Right atrium auricular region (tissue), 2 donors: ENCODE measurements at regions not wholly inside any gene's neighbourhood (a gene's known extent, or its start where the extent isn't known, plus 50 kb on each side); places are given as distances from the start of the nearest gene placed in this dataset.

ENCODE experiments used
- DNase-seq: peaks from one replicate; pipeline ENCODE4 v3.0.0-alpha.2; 2019; ENCODE audit warnings: low spot score
- H3K27ac ChIP-seq, 2 donors: fragments of 200-600 bp; sonication (generic); 1 replicate in 1 of 2; 2 replicates in 1 of 2; pipeline ENCODE4 v1.5.1; 2016 to 2019
- H3K27me3 ChIP-seq, 2 donors: fragments of 200-600 bp; sonication (generic); one replicate each; pipeline versions ENCODE4 v1.5.1 to v1.6.0; 2017 to 2019
- H3K36me3 ChIP-seq: fragments of 200-600 bp; sonication (generic); one replicate; pipeline ENCODE4 v1.5.1; 2016
- H3K4me1 ChIP-seq, 2 donors: fragments of 200-600 bp; sonication (generic); one replicate each; pipeline versions ENCODE4 v1.5.1 to v1.6.0; 2017 to 2019
- H3K4me3 ChIP-seq, 2 donors: fragments of 200-600 bp; sonication (generic); 1 replicate in 1 of 2; 2 replicates in 1 of 2; pipeline ENCODE4 v1.5.1; 2017 to 2019; ENCODE audit warnings: mild to moderate bottlenecking in 1 of 2, moderate library complexity in 1 of 2
- H3K9me3 ChIP-seq, 2 donors: fragments of 200-600 bp; sonication (generic); one replicate each; pipeline ENCODE4 v1.5.1; 2019
- TF ChIP-seq, protein P1 (sequence below), 2 donors: fragments of 200-600 bp; sonication (generic); IDR thresholded peaks; one replicate each; pipeline ENCODE4 v1.5.1; 2019; ENCODE audit warnings: antibody characterized with exemption in 2 of 2

GRCh38 chr5:2917524-2917923 lies 166.0 kb upstream of the IRX2 start:
- TF ChIP-seq, protein P1, sequence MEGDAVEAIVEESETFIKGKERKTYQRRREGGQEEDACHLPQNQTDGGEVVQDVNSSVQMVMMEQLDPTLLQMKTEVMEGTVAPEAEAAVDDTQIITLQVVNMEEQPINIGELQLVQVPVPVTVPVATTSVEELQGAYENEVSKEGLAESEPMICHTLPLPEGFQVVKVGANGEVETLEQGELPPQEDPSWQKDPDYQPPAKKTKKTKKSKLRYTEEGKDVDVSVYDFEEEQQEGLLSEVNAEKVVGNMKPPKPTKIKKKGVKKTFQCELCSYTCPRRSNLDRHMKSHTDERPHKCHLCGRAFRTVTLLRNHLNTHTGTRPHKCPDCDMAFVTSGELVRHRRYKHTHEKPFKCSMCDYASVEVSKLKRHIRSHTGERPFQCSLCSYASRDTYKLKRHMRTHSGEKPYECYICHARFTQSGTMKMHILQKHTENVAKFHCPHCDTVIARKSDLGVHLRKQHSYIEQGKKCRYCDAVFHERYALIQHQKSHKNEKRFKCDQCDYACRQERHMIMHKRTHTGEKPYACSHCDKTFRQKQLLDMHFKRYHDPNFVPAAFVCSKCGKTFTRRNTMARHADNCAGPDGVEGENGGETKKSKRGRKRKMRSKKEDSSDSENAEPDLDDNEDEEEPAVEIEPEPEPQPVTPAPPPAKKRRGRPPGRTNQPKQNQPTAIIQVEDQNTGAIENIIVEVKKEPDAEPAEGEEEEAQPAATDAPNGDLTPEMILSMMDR (IDR thresholded peaks at IDR 0.05): no peak
- Histone ChIP-seq H3K9me3 (peaks cover 0 to 4% of the 10 kb centered on the region in 2 donors), H3K27me3 (no peaks in the 10 kb centered on the region), H3K36me3 (no peaks in the 10 kb centered on the region), H3K27ac (no peak overlapping the region), H3K4me3 (no peak overlapping the region), H3K4me1 (no peaks in the 10 kb centered on the region)
- DNase-seq: peak; percentile 28

DNA sequence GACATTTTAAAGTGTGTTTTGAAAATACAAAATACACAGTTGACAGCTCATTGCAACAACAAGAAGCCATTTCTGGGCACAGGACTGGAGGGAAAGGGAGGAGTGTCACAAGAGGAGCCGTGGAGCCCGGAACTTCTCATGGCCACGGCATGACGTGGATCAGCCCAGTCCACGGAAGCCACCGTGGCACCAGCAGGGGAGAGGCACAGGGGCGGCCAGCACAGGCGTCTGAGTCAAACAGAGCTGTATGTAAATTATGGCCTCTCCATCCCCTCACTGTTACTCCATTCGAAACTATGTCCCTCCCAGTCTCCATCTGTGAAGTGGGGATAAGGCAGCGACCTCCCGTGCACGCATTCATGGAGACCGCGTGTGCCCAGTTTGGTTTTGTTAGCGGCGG lies 165.6 kb upstream of the IRX2 start:
- H3K4me1 ChIP-seq: no peaks in the 10 kb centered on the region
- no peak overlapping the region for H3K27ac ChIP-seq
- peaks cover 0 to under 1% of the 10 kb centered on the region in 2 donors for H3K9me3 ChIP-seq
- no peaks in the 10 kb centered on the region for H3K36me3 ChIP-seq
- no peak overlapping the region for H3K4me3 ChIP-seq
- H3K27me3 ChIP-seq: no peaks in the 10 kb centered on the region
- TF ChIP-seq, protein P1 (IDR thresholded peaks at IDR 0.05): no peak
- peak; percentile 26 for DNase-seq

DNA sequence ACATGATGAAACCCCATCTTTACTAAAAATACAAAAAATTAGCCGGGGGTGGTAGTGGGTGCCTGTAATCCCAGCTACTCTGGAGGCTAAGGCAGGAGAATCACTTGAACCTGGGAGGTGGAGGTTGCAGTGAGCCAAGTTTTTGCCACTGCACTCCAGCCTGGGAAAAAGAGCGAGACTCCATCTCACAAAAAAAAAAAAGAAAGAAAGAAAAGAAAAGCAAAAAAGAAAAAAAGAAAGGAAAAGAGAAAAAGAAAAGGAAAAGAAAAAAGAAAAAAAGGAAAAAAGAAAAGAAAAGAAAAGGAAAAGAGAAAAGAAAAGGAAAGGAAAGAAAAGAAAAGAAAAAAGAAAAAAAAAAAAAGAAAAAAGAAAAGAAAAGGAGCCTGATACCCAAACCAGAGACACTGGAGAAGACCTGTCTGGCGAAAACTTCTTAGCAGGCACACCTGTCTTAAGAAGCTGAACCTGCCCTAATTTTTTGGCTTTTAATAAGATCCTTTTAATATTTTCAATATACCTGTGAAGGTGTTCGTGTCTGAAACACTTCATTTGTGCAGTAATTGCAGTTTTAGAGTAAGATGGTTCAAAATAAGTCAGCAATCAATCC lies 164.7 kb upstream of the IRX2 start:
- H3K4me1 ChIP-seq: no peaks in the 10 kb centered on the region
- TF ChIP-seq, protein P1 (IDR thresholded peaks at IDR 0.05): no peak
- H3K36me3 ChIP-seq: no peaks in the 10 kb centered on the region
- no peaks in the 10 kb centered on the region for H3K9me3 ChIP-seq
- no peak overlapping the region for H3K27ac ChIP-seq
- no peak overlapping the region for H3K4me3 ChIP-seq
- DNase-seq: no peak
- no peaks in the 10 kb centered on the region for H3K27me3 ChIP-seq

- Histone ChIP-seq H3K36me3 (no peaks in the 10 kb centered on the region), H3K27ac (no peak overlapping the region), H3K4me1 (no peaks in the 10 kb centered on the region), H3K27me3 (no peaks in the 10 kb centered on the region), H3K4me3 (no peak overlapping the region), H3K9me3 (no peaks in the 10 kb centered on the region)
- peak; percentile 44 for DNase-seq
- TF ChIP-seq, protein P1 (IDR thresholded peaks at IDR 0.05): no peak
Observed at GRCh38 chr5:2914981-2915484, 163.6 kb upstream of the IRX2 start.

DNA sequence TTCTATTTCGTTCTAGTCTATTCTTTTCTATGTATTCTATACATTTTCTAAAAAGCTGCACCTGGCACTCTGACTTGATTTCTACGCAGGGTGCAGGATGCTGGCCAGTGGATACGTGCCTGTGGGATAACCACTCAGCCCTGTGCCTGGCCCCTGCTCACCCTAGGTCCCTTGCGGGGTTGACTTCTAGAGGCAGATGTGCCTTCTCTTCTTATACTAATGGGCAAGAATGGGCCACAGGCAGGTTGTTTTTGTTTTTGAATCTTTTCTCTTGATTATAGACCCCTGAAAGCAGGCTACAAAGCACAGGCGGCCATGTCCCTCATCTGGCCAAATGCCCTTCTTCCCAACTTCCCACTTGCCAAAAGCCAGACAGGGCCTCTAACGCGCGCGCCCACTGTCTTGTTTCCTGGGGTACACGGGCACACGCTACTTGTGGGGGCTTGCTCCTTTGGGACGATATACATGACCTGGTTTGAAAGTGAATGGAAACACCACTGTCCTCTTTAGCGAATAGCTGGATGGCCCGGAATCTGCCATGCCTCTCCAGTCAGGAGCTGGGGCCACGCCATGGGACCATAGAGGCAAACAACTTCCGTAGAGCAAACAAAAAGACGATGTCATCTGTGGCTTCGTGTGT lies 162.7 kb upstream of the IRX2 start:
- Histone ChIP-seq H3K9me3 (no peaks in the 10 kb centered on the region), H3K36me3 (no peaks in the 10 kb centered on the region), H3K27me3 (no peaks in the 10 kb centered on the region), H3K27ac (no peak overlapping the region), H3K4me3 (no peak overlapping the region), H3K4me1 (no peaks in the 10 kb centered on the region)
- TF ChIP-seq, protein P1 (IDR thresholded peaks at IDR 0.05): no peak
- DNase-seq: peak; percentile 32
